ENCODE measurements at regions not wholly inside any gene's neighbourhood (a gene's known extent, or its start where the extent isn't known, plus 50 kb on each side); places are given as distances from the start of the nearest gene placed in this dataset.

- H3K27ac ChIP-seq (ENCODE audit: low read depth, low read length), result no peak overlapping the region
Observed at GRCh38 chr5:174617285-174617684, 107.1 kb upstream of the MSX2 start.

GRCh38 chr5:174617910-174618309 is 106.5 kb upstream of the MSX2 start:
- Histone ChIP-seq H3K4me1 (ENCODE audit: control insufficient read depth, insufficient read depth, low read length) (peaks cover 8% of the 10 kb centered on the region), H3K27ac (ENCODE audit: low read depth, low read length) (no peak overlapping the region), H3K4me3 (ENCODE audit: low read length) (no peak overlapping the region), H3K9me3 (ENCODE audit: control insufficient read depth, low read length) (peaks cover 4% of the 10 kb centered on the region), H3K36me3 (ENCODE audit: control insufficient read depth, insufficient read depth, low read length) (no peaks in the 10 kb centered on the region), H3K27me3 (ENCODE audit: control insufficient read depth, insufficient read depth, low read length, poor library complexity, severe bottlenecking) (peaks cover 90% of the 10 kb centered on the region), H3K9ac (ENCODE audit: extremely low read depth, low read length, poor library complexity, severe bottlenecking) (no peak overlapping the region)
- peak; percentile 44 for DNase-seq
- no peak for TF ChIP-seq CTCF (conservative IDR thresholded peaks at IDR 0.05)
- peaks cover 6% of the 10 kb centered on the region for H3K9me3 Mint-ChIP-seq
- WGBS, 2 experiments (ENCODE audit: insufficient coverage in 1 of 2, insufficient read length in 1 of 2), result 93% methylated on average over 10 of the region's 10 CpGs
- H3K4me3 Mint-ChIP-seq, result no peak overlapping the region
- H3K4me1 Mint-ChIP-seq, result peaks cover 16% of the 10 kb centered on the region
- H3K27ac Mint-ChIP-seq, result no peak overlapping the region
- peaks cover 91% of the 10 kb centered on the region for H3K27me3 Mint-ChIP-seq (ENCODE audit: insufficient read depth)
- H3K36me3 Mint-ChIP-seq (ENCODE audit: low read depth), result no peaks in the 10 kb centered on the region

More at GRCh38 chr5:174617285-174617684, 107.1 kb upstream of the MSX2 start:
- H3K9ac ChIP-seq (ENCODE audit: extremely low read depth, low read length, poor library complexity, severe bottlenecking), result no peak overlapping the region
- no peak overlapping the region for H3K4me3 Mint-ChIP-seq
- no peak overlapping the region for H3K4me3 ChIP-seq (ENCODE audit: low read length)
- no peaks in the 10 kb centered on the region for H3K36me3 ChIP-seq (ENCODE audit: control insufficient read depth, insufficient read depth, low read length)
- H3K9me3 ChIP-seq (ENCODE audit: control insufficient read depth, low read length), result peaks cover 4% of the 10 kb centered on the region
- peaks cover 87% of the 10 kb centered on the region for H3K27me3 ChIP-seq (ENCODE audit: control insufficient read depth, insufficient read depth, low read length, poor library complexity, severe bottlenecking)
- peaks cover 16% of the 10 kb centered on the region for H3K4me1 Mint-ChIP-seq
- DNase-seq, result peak; percentile 9
- 95 to 100% methylated on average over 1 to 2 of the region's 2 CpGs for WGBS, 2 experiments (ENCODE audit: insufficient coverage in 1 of 2, insufficient read length in 1 of 2)
- TF ChIP-seq CTCF (conservative IDR thresholded peaks at IDR 0.05), result no peak
- H3K27me3 Mint-ChIP-seq (ENCODE audit: insufficient read depth), result peaks cover 95% of the 10 kb centered on the region
- H3K4me1 ChIP-seq (ENCODE audit: control insufficient read depth, insufficient read depth, low read length), result peaks cover 12% of the 10 kb centered on the region
- no peaks in the 10 kb centered on the region for H3K36me3 Mint-ChIP-seq (ENCODE audit: low read depth)
- H3K9me3 Mint-ChIP-seq, result peaks cover 6% of the 10 kb centered on the region
- no peak overlapping the region for H3K27ac Mint-ChIP-seq

GRCh38 chr5:174618589-174618988 is 105.8 kb upstream of the MSX2 start:
- Mint-ChIP-seq H3K9me3 (peaks cover 6% of the 10 kb centered on the region), H3K4me1 (peaks cover 16% of the 10 kb centered on the region), H3K4me3 (no peak overlapping the region), H3K27me3 (ENCODE audit: insufficient read depth) (peaks cover 91% of the 10 kb centered on the region), H3K36me3 (ENCODE audit: low read depth) (no peaks in the 10 kb centered on the region), H3K27ac (no peak overlapping the region)
- Histone ChIP-seq H3K4me1 (ENCODE audit: control insufficient read depth, insufficient read depth, low read length) (peaks cover 8% of the 10 kb centered on the region), H3K9ac (ENCODE audit: extremely low read depth, low read length, poor library complexity, severe bottlenecking) (no peak overlapping the region), H3K27ac (ENCODE audit: low read depth, low read length) (no peak overlapping the region), H3K9me3 (ENCODE audit: control insufficient read depth, low read length) (peaks cover 4% of the 10 kb centered on the region), H3K27me3 (ENCODE audit: control insufficient read depth, insufficient read depth, low read length, poor library complexity, severe bottlenecking) (peaks cover 90% of the 10 kb centered on the region), H3K4me3 (ENCODE audit: low read length) (no peak overlapping the region), H3K36me3 (ENCODE audit: control insufficient read depth, insufficient read depth, low read length) (no peaks in the 10 kb centered on the region)
- TF ChIP-seq CTCF (conservative IDR thresholded peaks at IDR 0.05), result no peak
- DNase-seq, result peak; percentile 77
- 44 to 60% methylated on average over 1 to 4 of the region's 4 CpGs for WGBS, 2 experiments (ENCODE audit: insufficient coverage in 1 of 2, insufficient read length in 1 of 2)

Data from endodermal cell (in vitro differentiated cells).